HG02884 (cell line): ENCODE measurements at regions not wholly inside any gene's neighbourhood (a gene's known extent, or its start where the extent isn't known, plus 50 kb on each side); places are given as distances from the start of the nearest gene placed in this dataset.
"Not testable (repeated sequence)": the region's sequence is repeated elsewhere in the genome, so short reads cannot be mapped to it uniquely, and the experiment has no call there.

Source experiments
- ATAC-seq: cut with Tn5 transposase; IDR thresholded peaks from one replicate; pipeline ENCODE4 v1.9.1; 2021; ENCODE audit warnings: mild to moderate bottlenecking, moderate library complexity; ENCODE audit not compliant: unreplicated experiment

GRCh38 chr12:92244036-92244435 is 98.4 kb upstream of the BTG1 start:
- no peak for ATAC-seq

- no peak for ATAC-seq
These were observed 97.3 kb upstream of the BTG1 start for GRCh38 chr12:92242907-92243306.

DNA sequence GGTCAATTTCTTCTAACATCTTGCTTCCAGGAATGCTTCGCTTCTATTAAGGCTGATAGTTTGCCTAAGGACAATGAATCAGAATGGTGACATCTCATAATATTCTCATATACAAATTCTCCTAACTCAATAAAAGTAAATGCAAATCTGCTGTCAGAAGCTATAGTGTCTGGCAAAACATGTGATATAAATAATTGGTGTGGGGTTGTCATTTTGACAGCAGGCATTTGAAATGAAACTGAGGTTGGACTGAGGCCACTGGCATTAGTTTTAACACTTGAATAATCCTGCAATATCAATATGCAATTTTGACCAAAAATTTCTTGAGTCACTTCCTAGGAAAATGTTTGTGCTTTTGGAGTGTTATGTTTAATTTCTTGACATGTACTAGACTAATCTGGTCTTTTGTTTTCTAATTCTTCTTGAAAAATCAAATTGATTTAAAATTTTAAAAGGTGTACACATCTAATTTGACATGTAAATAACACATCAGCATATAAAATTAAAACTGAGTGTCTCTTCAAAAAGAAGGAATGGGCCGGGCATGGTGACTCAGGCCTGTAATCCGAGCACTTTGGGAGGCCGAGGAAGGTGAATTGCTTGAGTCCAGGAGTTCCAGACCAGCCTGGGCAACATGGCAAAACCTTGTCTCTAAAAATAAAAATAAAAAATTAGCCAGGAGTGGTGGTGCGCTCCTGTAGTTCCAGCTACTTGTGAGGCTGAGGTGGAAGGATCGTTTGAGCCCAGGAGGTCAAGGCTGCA is 92.3 kb upstream of the BTG1 start:
- no peak for ATAC-seq

GRCh38 chr12:92237262-92237661 is 91.6 kb upstream of the BTG1 start:
- no peak for ATAC-seq

DNA sequence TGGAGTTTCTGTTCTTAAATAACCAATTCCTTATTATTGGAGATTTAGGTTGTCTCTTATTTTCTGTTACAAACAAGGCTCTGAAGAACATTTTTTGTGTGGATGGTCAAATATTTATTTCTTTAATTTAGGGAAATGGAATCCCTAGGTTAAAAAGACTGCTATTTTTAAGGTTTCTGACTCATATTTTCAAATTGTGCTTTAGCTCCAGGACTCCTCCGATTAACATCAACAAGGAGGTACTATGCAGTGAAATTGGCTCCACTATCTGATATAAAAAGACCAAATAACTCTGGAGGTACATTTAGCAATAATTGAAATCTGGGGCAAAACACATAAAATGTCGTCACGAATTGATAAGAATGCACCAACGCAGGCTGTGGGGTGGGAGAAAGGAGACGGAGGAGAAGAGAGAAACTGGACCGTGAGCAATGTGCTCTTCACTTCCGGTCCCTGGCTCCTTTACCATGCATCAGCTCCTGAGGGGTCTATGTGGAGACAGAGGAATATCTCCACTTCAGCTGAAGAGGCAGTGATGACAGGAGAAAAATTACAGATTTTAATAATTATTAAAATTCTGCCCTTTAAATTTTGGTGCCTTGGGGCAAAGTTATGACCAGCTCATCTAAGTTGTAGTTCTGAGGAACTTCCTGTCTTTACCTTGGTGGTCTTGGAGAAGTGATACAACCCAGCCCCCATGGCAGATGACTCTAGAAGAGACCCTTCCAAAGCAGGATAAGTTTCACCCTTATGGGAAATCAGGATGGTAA is 90.2 kb upstream of the BTG1 start:
- no peak for ATAC-seq

DNA sequence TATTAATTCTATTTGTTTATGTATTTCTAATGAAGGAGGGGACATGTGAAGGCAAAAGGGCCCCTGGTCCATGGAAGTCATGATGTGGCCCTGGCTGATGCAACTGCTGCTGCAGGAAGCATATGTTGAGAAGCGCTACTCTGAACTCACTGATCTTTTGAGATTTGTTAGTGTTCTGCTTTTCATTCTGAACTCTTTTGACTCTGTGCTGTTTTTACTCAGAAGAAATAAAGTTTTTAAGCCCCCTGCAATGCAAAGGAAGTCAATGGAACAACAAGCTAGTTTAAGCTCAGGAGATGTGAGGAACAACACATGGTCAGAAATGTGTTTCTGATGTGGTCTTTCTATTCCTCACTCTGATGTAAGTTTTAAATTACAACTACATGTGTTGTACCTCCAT is 88.9 kb upstream of the BTG1 start:
- ATAC-seq: no peak

DNA sequence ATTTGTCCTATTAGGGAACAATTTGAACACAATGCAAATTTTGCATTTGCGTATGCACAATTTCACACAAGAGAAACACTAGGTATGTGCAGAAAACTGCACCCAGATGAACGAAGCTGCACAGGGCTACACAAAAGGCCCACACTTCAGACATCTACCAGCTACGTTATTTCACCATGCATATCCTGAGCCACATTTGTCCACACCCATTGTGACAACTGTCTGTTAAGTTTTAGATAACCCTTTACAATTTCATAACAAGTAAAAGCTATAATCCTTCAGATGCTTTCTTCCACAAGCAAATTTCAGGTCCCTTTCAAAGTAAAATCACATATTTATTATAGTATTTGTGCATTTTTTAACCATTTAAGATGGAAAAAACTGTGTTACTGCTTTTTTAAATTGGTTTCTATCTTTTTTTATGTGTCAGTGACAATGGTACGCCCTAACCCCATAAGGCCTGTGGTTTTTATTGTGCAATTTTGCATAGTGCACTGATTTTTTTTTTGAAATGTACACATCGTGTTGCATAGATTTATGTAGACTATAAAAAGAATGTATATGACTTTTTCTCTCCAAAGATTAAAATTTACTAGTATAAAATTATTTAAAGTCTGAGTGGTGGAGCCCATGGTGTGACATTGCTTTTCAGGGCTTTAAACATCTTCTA is 87.8 kb upstream of the BTG1 start:
- ATAC-seq: no peak

- not testable (repeated sequence) for ATAC-seq
These were observed 86.8 kb upstream of the BTG1 start for GRCh38 chr12:92232371-92232932.

DNA sequence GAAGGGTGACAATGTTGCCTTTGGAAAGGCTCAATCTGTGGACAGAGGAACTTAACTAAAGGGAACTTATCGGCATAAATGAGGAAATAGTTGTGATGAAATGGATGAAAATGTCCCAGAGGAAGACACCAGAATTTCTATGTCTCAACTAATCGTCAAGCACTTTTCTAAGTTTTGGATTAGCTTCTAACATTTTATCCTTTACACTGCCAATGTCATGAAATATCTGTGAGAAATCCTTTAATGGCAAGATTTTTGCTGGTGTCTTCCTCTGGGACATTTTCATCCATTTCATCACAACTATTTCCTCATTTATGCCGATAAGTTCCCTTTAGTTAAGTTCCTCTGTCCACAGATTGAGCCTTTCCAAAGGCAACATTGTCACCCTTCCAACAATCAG is 86.3 kb upstream of the BTG1 start:
- not testable (repeated sequence) for ATAC-seq

DNA sequence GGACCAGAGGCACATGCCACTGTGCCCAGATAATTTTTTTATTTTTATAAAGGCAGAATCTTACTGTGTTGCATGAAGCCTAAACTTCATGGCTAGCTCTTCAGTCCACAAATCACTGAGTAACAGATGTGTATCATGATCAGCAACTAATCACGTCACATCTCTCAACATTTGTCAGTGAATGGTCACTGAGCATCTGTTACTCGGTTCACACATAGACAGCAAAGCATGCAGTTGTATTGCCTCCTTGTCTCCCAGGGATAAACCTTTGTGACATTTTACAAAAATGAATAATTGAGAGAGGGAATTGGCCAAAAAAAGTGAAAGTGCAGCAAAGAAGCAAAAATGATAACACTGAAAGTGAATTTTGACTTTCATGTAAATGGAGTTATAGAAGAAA is 85.9 kb upstream of the BTG1 start:
- not testable (repeated sequence) for ATAC-seq

DNA sequence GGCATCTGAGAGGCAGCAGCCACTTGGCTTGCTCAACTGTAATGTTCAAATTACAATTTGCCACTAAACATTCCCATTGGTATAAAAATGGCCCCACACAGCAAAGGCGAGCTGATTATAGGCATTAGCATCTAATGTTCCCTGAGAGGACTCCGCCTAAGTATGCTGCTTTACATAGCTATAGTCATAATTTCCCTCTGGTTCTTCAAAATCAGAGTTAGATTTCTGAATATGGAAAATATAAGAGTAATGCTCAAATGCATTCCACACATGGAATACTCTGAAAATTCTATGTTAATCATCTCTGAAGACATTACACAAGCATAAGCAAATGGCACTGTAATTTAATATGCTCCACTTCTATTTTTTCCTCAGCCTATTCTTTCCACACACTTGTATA is 83.7 kb upstream of the BTG1 start:
- no peak for ATAC-seq

GRCh38 chr12:92226961-92227360 is 81.3 kb upstream of the BTG1 start:
- ATAC-seq: no peak

GRCh38 chr12:92226071-92226661 is 80.5 kb upstream of the BTG1 start:
- no peak for ATAC-seq

DNA sequence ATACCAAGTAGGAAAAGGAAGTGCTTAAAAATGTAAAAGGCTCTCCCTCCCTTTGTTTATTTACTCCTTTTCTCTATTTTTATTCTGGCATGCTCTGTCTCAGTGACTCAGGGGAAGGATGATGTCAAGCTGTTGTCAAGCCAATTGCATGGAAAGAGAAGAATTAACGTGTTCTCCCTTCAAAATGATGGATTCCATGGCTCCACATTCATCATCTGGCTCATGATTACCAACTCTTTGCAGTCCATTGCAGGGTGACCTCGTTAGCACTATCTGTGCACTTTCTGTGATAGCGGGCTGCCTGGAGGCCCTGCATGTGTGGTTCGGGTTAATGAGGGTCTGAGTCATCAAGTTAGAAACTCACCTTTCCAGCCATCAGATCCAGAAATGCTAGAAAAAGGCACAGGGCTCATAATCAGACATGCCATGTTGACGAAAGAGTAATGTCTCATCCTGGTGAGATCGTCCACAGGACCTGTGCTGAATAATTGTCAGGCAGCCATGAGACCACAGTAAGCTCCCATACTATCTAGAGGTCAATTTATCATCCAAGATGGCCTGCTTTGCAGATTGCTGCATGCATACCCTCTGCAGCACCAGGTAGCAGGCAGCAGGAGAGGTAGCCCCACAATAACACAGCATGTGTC is 79.2 kb upstream of the BTG1 start:
- ATAC-seq: no peak

DNA sequence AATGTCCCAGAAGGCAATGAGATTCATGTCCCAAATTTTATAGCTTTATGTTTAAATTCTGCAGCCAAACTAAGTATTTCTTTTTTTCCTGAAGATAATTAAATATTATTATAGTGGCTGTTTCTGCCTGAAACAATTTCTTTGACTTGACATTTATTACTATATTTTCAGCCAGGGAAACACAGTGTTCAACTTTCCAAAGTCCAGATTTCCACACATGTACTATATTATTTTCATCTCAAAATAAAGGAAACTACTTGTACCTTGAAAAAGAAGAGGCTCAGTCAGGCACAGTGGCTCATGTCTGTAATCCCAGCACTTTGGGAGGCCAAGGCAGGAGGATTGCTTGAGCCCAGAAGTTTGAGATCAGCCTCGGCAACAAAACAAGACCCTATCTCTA is 77.8 kb upstream of the BTG1 start:
- ATAC-seq: no peak

DNA sequence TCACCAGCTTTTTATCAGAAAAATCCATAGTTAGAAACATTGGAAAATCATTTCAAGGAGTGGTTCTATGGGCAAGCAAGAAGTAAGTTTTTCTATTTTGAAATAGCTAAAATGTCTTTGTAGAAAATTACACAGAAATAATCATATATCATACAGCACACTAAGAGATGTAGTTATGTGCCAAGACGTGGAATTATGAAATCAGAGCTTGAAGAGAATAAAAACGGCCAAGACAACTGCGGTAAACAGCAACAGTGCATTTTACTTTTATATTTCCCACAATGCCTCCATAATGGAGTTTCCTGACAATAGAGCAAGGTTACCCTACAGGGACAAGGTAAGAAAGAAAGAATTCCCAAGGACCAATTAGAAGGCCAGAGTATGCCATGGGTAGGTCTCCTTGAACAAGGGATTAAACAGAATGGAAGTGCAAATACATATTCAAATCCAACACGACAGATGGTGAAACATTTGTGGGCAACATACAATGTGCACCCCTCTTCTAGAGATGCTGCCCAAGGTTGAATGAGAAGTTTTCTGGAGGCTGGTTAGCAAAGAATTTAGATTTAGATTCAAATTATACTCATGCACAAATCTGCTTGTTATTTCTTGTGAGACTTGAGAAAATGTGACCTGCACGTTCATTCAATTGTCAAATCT is 76.1 kb upstream of the BTG1 start:
- no peak for ATAC-seq

- ATAC-seq: no peak
These were observed 72.9 kb upstream of the BTG1 start for GRCh38 chr12:92218394-92219077.

GRCh38 chr12:92216092-92216491 is 70.4 kb upstream of the BTG1 start:
- no peak for ATAC-seq

DNA sequence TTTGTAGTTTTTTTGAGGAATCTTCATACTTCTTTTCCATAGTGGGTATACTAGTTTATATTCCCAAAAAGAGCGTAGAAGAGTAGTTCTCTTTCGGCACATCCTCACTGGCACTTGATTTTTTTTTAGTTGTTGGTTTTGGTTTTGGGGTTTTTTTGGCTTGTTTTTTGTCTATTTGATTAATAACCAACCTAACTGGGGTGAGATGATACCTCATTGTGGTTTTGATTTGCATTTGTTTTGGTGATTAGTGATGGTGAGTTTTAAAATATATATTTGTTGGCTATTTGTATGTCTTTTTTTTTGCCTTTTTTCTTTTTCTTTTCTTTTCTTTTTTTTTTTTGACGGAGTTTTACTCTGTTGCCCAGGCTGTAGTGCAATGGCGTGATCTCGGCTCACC is 69.7 kb upstream of the BTG1 start:
- no peak for ATAC-seq

- ATAC-seq: no peak
These were observed 67.5 kb upstream of the BTG1 start for GRCh38 chr12:92213166-92213565.
